HCT116 (cell line): ENCODE measurements at regions not wholly inside any gene's neighbourhood (a gene's known extent, or its start where the extent isn't known, plus 50 kb on each side); places are given as distances from the start of the nearest gene placed in this dataset.
A peak's percentile ranks its signal among the peaks of the same experiment; 100 is the strongest.

ENCODE experiments used
- ATAC-seq: fragments of 200-7000 bp; cut with Tn5 transposase; 2 replicates; pipeline ENCODE4 v1.9.1; 2020; ENCODE audit warnings: mild to moderate bottlenecking, moderate library complexity
- BruUV-seq: library from RNA; stranded (reverse); fragments of 400-500 nt; replicated peaks from 2 replicates; lab custom pipeline; 2021; lab: Mats Ljungman, UMichigan
- CTCF ChIA-PET: fragments of 300-600 bp; sonication (Branson Sonifier 250); formaldehyde crosslinking; loops from one replicate; lab custom pipeline; 2021; ENCODE audit warnings: antibody characterized with exemption; lab: Charles Lee
- POLR2A ChIA-PET: fragments of 300-600, 350-600 bp; sonication (Branson Sonifier 250); formaldehyde crosslinking; loops from one replicate; lab custom pipeline; 2021; ENCODE audit warnings: antibody characterized with exemption; lab: Charles Lee
- RAD21 ChIA-PET, 2 experiments: fragments of 300-600 bp; sonication (Branson Sonifier 250); formaldehyde crosslinking; loops; one replicate each; lab custom pipeline; 2023; ENCODE audit warnings: low total read pairs in 2 of 2; ENCODE audit not compliant: uncharacterized antibody in 2 of 2, unreplicated experiment in 2 of 2, low non-redundant PET in 1 of 2; lab: Charles Lee
- DNase-seq: peaks from one replicate; pipeline ENCODE4 v3.0.0-alpha.2; 2010; ENCODE audit warnings: low read depth, low spot score
- H2AFZ ChIP-seq: fragments of 200-600 bp; shearing (Covaris generic), sonication (generic); 2 replicates; pipeline ENCODE4 v1.6.1; 2017; ENCODE audit warnings: low read depth, mixed run types, mixed read lengths, antibody characterized with exemption, low read length; ENCODE audit not compliant: poor library complexity, severe bottlenecking
- H3K27ac ChIP-seq: 2 replicates; pipeline ENCODE4 v1.5.1; 2012; ENCODE audit warnings: low read depth, low read length
- H3K27me3 ChIP-seq: fragments of 200-600 bp; sonication (generic); 2 replicates; pipeline ENCODE4 v1.6.1; 2016; ENCODE audit warnings: mixed run types, low read length, mixed read lengths; ENCODE audit not compliant: insufficient read depth
- H3K36me3 ChIP-seq, 2 experiments: fragments of 200-500 bp in 1 of 2; fragments of 200-600 bp in 1 of 2; sonication (Bioruptor generic) in 1 of 2; sonication (generic) in 1 of 2; 2 replicates each; pipeline versions ENCODE4 v1.5.1 to v1.6.1; 2014 to 2016; ENCODE audit warnings: low read length in 2 of 2, inconsistent platforms in 1 of 2, mixed read lengths in 1 of 2, mixed run types in 1 of 2; ENCODE audit not compliant: insufficient read depth in 2 of 2, control insufficient read depth in 1 of 2
- H3K4me1 ChIP-seq, 2 experiments: fragments of 200-600 bp in 1 of 2; sonication (generic) in 1 of 2; 2 replicates each; pipeline versions ENCODE4 v1.5.1 to v1.6.1; 2012 to 2017; ENCODE audit warnings: low read length in 2 of 2, inconsistent platforms in 1 of 2, mild to moderate bottlenecking in 1 of 2, mixed read lengths in 1 of 2, mixed run types in 1 of 2, moderate library complexity in 1 of 2; ENCODE audit not compliant: insufficient read depth in 2 of 2, control insufficient read depth in 1 of 2
- H3K4me2 ChIP-seq: fragments of 200-600 bp; sonication (generic); 2 replicates; pipeline ENCODE4 v1.6.1; 2017; ENCODE audit warnings: mixed run types, low read length, mixed read lengths
- H3K4me3 ChIP-seq, 2 experiments: fragments of 200-600 bp in 1 of 2; sonication (generic) in 1 of 2; replicated peaks in 1 of 2; 2 replicates each; pipeline ENCODE4 v1.5.1; 2011 to 2016; ENCODE audit warnings: low read length in 2 of 2, control low read depth in 1 of 2, low read depth in 1 of 2, mild to moderate bottlenecking in 1 of 2, mixed read lengths in 1 of 2, mixed run types in 1 of 2
- H3K79me2 ChIP-seq: fragments of 200-600 bp; sonication (generic); 2 replicates; pipeline ENCODE4 v1.6.1; 2017; ENCODE audit warnings: mild to moderate bottlenecking, mixed run types, low read length, moderate library complexity, mixed read lengths; ENCODE audit not compliant: insufficient read depth
- H3K9ac ChIP-seq: fragments of 200-600 bp; sonication (generic); 2 replicates; pipeline ENCODE4 v1.6.1; 2016; ENCODE audit warnings: low read length, mixed read lengths
- H3K9me2 ChIP-seq: fragments of 200-600 bp; sonication (generic), shearing (Covaris generic); 2 replicates; pipeline ENCODE4 v1.6.1; 2017; ENCODE audit warnings: mixed run types, mild to moderate bottlenecking, moderate library complexity; ENCODE audit not compliant: insufficient read depth
- H3K9me3 ChIP-seq, 2 experiments: fragments of 200-500 bp in 1 of 2; fragments of 200-600 bp in 1 of 2; sonication (Bioruptor generic) in 1 of 2; sonication (generic) in 1 of 2; 2 replicates each; pipeline ENCODE4 v1.6.1; 2014 to 2017; ENCODE audit warnings: low read length in 2 of 2, mixed read lengths in 2 of 2, inconsistent platforms in 1 of 2, low read depth in 1 of 2, mild to moderate bottlenecking in 1 of 2, mixed run types in 1 of 2, moderate library complexity in 1 of 2; ENCODE audit not compliant: control insufficient read depth in 1 of 2, insufficient read depth in 1 of 2
- H4K20me1 ChIP-seq: fragments of 200-600 bp; sonication (generic), shearing (Covaris generic); 2 replicates; pipeline ENCODE4 v1.6.1; 2017; ENCODE audit warnings: mixed run types, mild to moderate bottlenecking, moderate library complexity; ENCODE audit not compliant: insufficient read depth
- CTCF ChIP-seq, 3 experiments: fragments of 200-600 bp in 1 of 3; sonication (generic) in 1 of 3; IDR thresholded peaks in 2 of 3; conservative IDR thresholded peaks in 1 of 3; 2 replicates each; pipeline ENCODE4 v1.5.1; 2012 to 2017; ENCODE audit warnings: low read depth in 2 of 3, low read length in 2 of 3, antibody characterized with exemption in 1 of 3, borderline replicate concordance in 1 of 3, control low read depth in 1 of 3, mild to moderate bottlenecking in 1 of 3, mixed read lengths in 1 of 3, mixed run types in 1 of 3, moderate library complexity in 1 of 3; ENCODE audit not compliant: insufficient read depth in 1 of 3
- EGR1 ChIP-seq: IDR thresholded peaks from 2 replicates; pipeline ENCODE4 v1.6.1; 2012; ENCODE audit warnings: low read depth
- ELF1 ChIP-seq: IDR thresholded peaks from 2 replicates; pipeline ENCODE4 v1.6.1; 2012; ENCODE audit warnings: low read depth, borderline replicate concordance
- EZH2 ChIP-seq: fragments of 200-600 bp; sonication (generic); IDR thresholded peaks from 2 replicates; pipeline ENCODE4 v1.6.1; 2017; ENCODE audit warnings: antibody characterized with exemption, mixed run types
- JUND ChIP-seq: IDR thresholded peaks from 2 replicates; pipeline ENCODE4 v1.6.1; 2012
- MAX ChIP-seq: IDR thresholded peaks from 2 replicates; pipeline ENCODE4 v1.6.1; 2012
- RAD21 ChIP-seq: IDR thresholded peaks from 2 replicates; pipeline ENCODE4 v1.6.1; 2012; ENCODE audit warnings: low read depth, mild to moderate bottlenecking
- SP1 ChIP-seq: IDR thresholded peaks from 2 replicates; pipeline ENCODE4 v1.6.1; 2012; ENCODE audit warnings: low read depth
- SRF ChIP-seq: IDR thresholded peaks from 2 replicates; pipeline ENCODE4 v1.6.1; 2012; ENCODE audit warnings: low read depth
- YY1 ChIP-seq: IDR thresholded peaks from 2 replicates; pipeline ENCODE4 v1.6.1; 2011; ENCODE audit warnings: low read length, low read depth, moderate library complexity, mild to moderate bottlenecking; ENCODE audit not compliant: insufficient replicate concordance; ENCODE audit errors: extremely low read depth
- ZBTB33 ChIP-seq: IDR thresholded peaks from 2 replicates; pipeline ENCODE4 v1.6.1; 2011; ENCODE audit warnings: mild to moderate bottlenecking, low read length, moderate library complexity; ENCODE audit not compliant: insufficient replicate concordance; ENCODE audit errors: extremely low read depth
- ZNF274 ChIP-seq: fragments of 200-500 bp; sonication (Bioruptor generic); IDR thresholded peaks from 2 replicates; pipeline ENCODE4 v1.6.1; 2014; ENCODE audit warnings: mild to moderate bottlenecking, low read depth, low read length, inconsistent platforms
- intact Hi-C: fragments of 100-400 bp; cut with micrococcal nuclease; formaldehyde crosslinking; loops from 2 replicates; pipeline ENCODE4 v1.10.0; 2022

GRCh38 chr6:90940812-90941481, 354.1 kb upstream of the MAP3K7 start:
- no peaks in the 10 kb centered on the region for H3K79me2 ChIP-seq
- ATAC-seq: peak; percentile 67
- no peak overlapping the region for H3K4me3 ChIP-seq
- no peaks in the 10 kb centered on the region for H3K27me3 ChIP-seq
- no peaks in the 10 kb centered on the region for H3K36me3 ChIP-seq
- no peaks in the 10 kb centered on the region for H3K9me2 ChIP-seq
- H4K20me1 ChIP-seq: no peaks in the 10 kb centered on the region
- peak; percentile 66 for TF ChIP-seq RAD21
- peak; percentile 8 to 61 (median 36); a peak in 3 of 6 replicates for TF ChIP-seq CTCF (IDR thresholded peaks at IDR 0.05 in 2 of 3, conservative IDR thresholded peaks at IDR 0.05 in 1 of 3; ENCODE audit: borderline replicate concordance in 1 of 3, insufficient read depth in 1 of 3, low read depth in 2 of 3, low read length in 2 of 3)
- no peak for TF ChIP-seq EZH2
- TF ChIP-seq, all 23 proteins: peak for 2
- H3K9me3 ChIP-seq: no peaks in the 10 kb centered on the region
- ChIA-PET RAD21 (no interaction called here), CTCF (interaction anchor here (0.6 to 2.0 kb wide), 5 partner anchors 11 to 544 kb away, joined by 3 to 10 read pairs (median 3); no protein-coding TSS in a partner anchor), POLR2A (no interaction called here)
- H3K27ac ChIP-seq: no peak overlapping the region
- DNase-seq: peak; percentile 43
- no peaks in the 10 kb centered on the region for H3K4me1 ChIP-seq
- no peak overlapping the region for H3K9ac ChIP-seq
- no peak overlapping the region for H2AFZ ChIP-seq
- intact Hi-C loops: no loop called here
- no TSS peak for BruUV-seq
- peak overlapping the region; percentile 42 for H3K4me2 ChIP-seq

- RAD21 ChIA-PET: no interaction called here
- ATAC-seq (no peak), DNase-seq (no peak)
- no peaks in the 10 kb centered on the region for H3K79me2 ChIP-seq
- no peak overlapping the region for H3K27ac ChIP-seq
- H3K9me3 ChIP-seq: no peaks in the 10 kb centered on the region
- POLR2A ChIA-PET: no interaction called here
- no peak overlapping the region for H2AFZ ChIP-seq
- no peak overlapping the region for H3K4me2 ChIP-seq
- no peak overlapping the region for H3K9ac ChIP-seq
- no peaks in the 10 kb centered on the region for H3K9me2 ChIP-seq
- no peak overlapping the region for H3K4me3 ChIP-seq
- H3K4me1 ChIP-seq: no peaks in the 10 kb centered on the region
- H3K36me3 ChIP-seq: no peaks in the 10 kb centered on the region
- BruUV-seq: no TSS peak
- CTCF ChIA-PET: interaction anchor here (0.9 to 2.0 kb wide), 3 partner anchors 140 to 545 kb away, joined by 3 to 10 read pairs (median 3); no protein-coding TSS in a partner anchor
- H4K20me1 ChIP-seq: no peaks in the 10 kb centered on the region
- intact Hi-C loops: no loop called here
- no peaks in the 10 kb centered on the region for H3K27me3 ChIP-seq
- TF ChIP-seq ELF1: no peak
- TF ChIP-seq YY1: no peak
- no peak for TF ChIP-seq EGR1
- TF ChIP-seq SP1: no peak
- TF ChIP-seq ZBTB33: no peak
- no peak for TF ChIP-seq SRF
- no peak for TF ChIP-seq JUND
- TF ChIP-seq CTCF (IDR thresholded peaks at IDR 0.05 in 2 of 3, conservative IDR thresholded peaks at IDR 0.05 in 1 of 3; ENCODE audit: borderline replicate concordance in 1 of 3, insufficient read depth in 1 of 3, low read depth in 2 of 3, low read length in 2 of 3): no peak
- no peak for TF ChIP-seq MAX
- no peak for TF ChIP-seq RAD21
- no peak for TF ChIP-seq ZNF274
These were observed 353.0 kb upstream of the MAP3K7 start for GRCh38 chr6:90939906-90940305.
